GM03348 (cell line): ENCODE measurements at regions not wholly inside any gene's neighbourhood (a gene's known extent, or its start where the extent isn't known, plus 50 kb on each side); places are given as distances from the start of the nearest gene placed in this dataset.

Experiments
- DNase-seq: peaks from one replicate; pipeline ENCODE4 v3.0.0; 2012; ENCODE audit warnings: low spot score

- no peak for DNase-seq
These were observed 1279.9 kb upstream of the TMPRSS15 start for GRCh38 chr21:19683492-19683891.

- no peak for DNase-seq
These were observed 1280.7 kb upstream of the TMPRSS15 start for GRCh38 chr21:19684328-19684727.

GRCh38 chr21:19692231-19692630 lies 1288.6 kb upstream of the TMPRSS15 start:
- DNase-seq, result no peak

- DNase-seq, result no peak
These were observed 1292.2 kb upstream of the TMPRSS15 start for GRCh38 chr21:19695796-19696195.

- no peak for DNase-seq
These were observed 1296.9 kb upstream of the TMPRSS15 start for GRCh38 chr21:19700476-19700875.

GRCh38 chr21:19702726-19703125 lies 1295.5 kb upstream of the NCAM2 start:
- no peak for DNase-seq

- no peak for DNase-seq
These were observed 1293.4 kb upstream of the NCAM2 start for GRCh38 chr21:19704832-19705231.

- DNase-seq, result no peak
These were observed 1285.8 kb upstream of the NCAM2 start for GRCh38 chr21:19712441-19712840.

GRCh38 chr21:19713313-19713712 lies 1284.9 kb upstream of the NCAM2 start:
- DNase-seq, result no peak

- DNase-seq, result no peak
These were observed 1274.1 kb upstream of the NCAM2 start for GRCh38 chr21:19724081-19724480.

- no peak for DNase-seq
These were observed 1267.0 kb upstream of the NCAM2 start for GRCh38 chr21:19731251-19731650.

- no peak for DNase-seq
These were observed 1238.4 kb upstream of the NCAM2 start for GRCh38 chr21:19759836-19760235.

GRCh38 chr21:19767546-19767945 lies 1230.7 kb upstream of the NCAM2 start:
- DNase-seq, result no peak

- DNase-seq, result no peak
These were observed 1226.3 kb upstream of the NCAM2 start for GRCh38 chr21:19771881-19772280.

GRCh38 chr21:19776076-19776475 lies 1222.1 kb upstream of the NCAM2 start:
- DNase-seq, result no peak

GRCh38 chr21:19781881-19782652 lies 1216.1 kb upstream of the NCAM2 start:
- DNase-seq, result no peak

- no peak for DNase-seq
These were observed 1212.3 kb upstream of the NCAM2 start for GRCh38 chr21:19785941-19786340.

GRCh38 chr21:19792004-19792403 lies 1206.2 kb upstream of the NCAM2 start:
- no peak for DNase-seq

- no peak for DNase-seq
These were observed 1191.0 kb upstream of the NCAM2 start for GRCh38 chr21:19807201-19807600.

- no peak for DNase-seq
These were observed 1187.4 kb upstream of the NCAM2 start for GRCh38 chr21:19810779-19811178.

GRCh38 chr21:19830446-19830845 lies 1167.8 kb upstream of the NCAM2 start:
- DNase-seq, result no peak

GRCh38 chr21:19832551-19832950 lies 1165.7 kb upstream of the NCAM2 start:
- DNase-seq, result no peak

- DNase-seq, result no peak
These were observed 1165.1 kb upstream of the NCAM2 start for GRCh38 chr21:19833082-19833481.

GRCh38 chr21:19842601-19843000 lies 1155.6 kb upstream of the NCAM2 start:
- DNase-seq, result no peak
